ENCODE measurements at regions not wholly inside any gene's neighbourhood (a gene's known extent, or its start where the extent isn't known, plus 50 kb on each side); places are given as distances from the start of the nearest gene placed in this dataset.

GRCh38 chr3:74027121-74027520 lies 402.4 kb upstream of the PDZRN3 start:
- Mint-ChIP-seq H3K36me3 (ENCODE audit: unreplicated experiment) (peaks cover 4% of the 10 kb centered on the region), H3K4me1 (ENCODE audit: low read depth, unreplicated experiment) (no peaks in the 10 kb centered on the region), H3K4me3 (ENCODE audit: unreplicated experiment) (no peak overlapping the region), H3K27ac (ENCODE audit: unreplicated experiment) (no peak overlapping the region), H3K27me3 (ENCODE audit: unreplicated experiment) (no peaks in the 10 kb centered on the region), H3K9me3 (ENCODE audit: unreplicated experiment) (no peaks in the 10 kb centered on the region)
- TF ChIP-seq CTCF (IDR thresholded peaks at IDR 0.05; ENCODE audit: partially characterized antibody, unreplicated experiment), result no peak
- no peak for DNase-seq

GRCh38 chr3:74023395-74023794 lies 398.7 kb upstream of the PDZRN3 start:
- Mint-ChIP-seq H3K4me1 (ENCODE audit: low read depth, unreplicated experiment) (no peaks in the 10 kb centered on the region), H3K27ac (ENCODE audit: unreplicated experiment) (no peak overlapping the region), H3K36me3 (ENCODE audit: unreplicated experiment) (peaks cover 4% of the 10 kb centered on the region), H3K9me3 (ENCODE audit: unreplicated experiment) (no peaks in the 10 kb centered on the region), H3K4me3 (ENCODE audit: unreplicated experiment) (no peak overlapping the region), H3K27me3 (ENCODE audit: unreplicated experiment) (no peaks in the 10 kb centered on the region)
- TF ChIP-seq CTCF (IDR thresholded peaks at IDR 0.05; ENCODE audit: partially characterized antibody, unreplicated experiment), result no peak
- DNase-seq, result no peak

- TF ChIP-seq CTCF (IDR thresholded peaks at IDR 0.05; ENCODE audit: partially characterized antibody, unreplicated experiment), result no peak
- Mint-ChIP-seq H3K4me1 (ENCODE audit: low read depth, unreplicated experiment) (no peaks in the 10 kb centered on the region), H3K27ac (ENCODE audit: unreplicated experiment) (no peak overlapping the region)
These were observed 396.7 kb upstream of the PDZRN3 start for GRCh38 chr3:74021449-74021848.

GRCh38 chr3:74009961-74010844 lies 385.5 kb upstream of the PDZRN3 start:
- no peaks in the 10 kb centered on the region for H3K36me3 Mint-ChIP-seq (ENCODE audit: unreplicated experiment)
- H3K27me3 Mint-ChIP-seq (ENCODE audit: unreplicated experiment), result no peaks in the 10 kb centered on the region
- H3K4me3 Mint-ChIP-seq (ENCODE audit: unreplicated experiment), result no peak overlapping the region
- no peaks in the 10 kb centered on the region for H3K9me3 Mint-ChIP-seq (ENCODE audit: unreplicated experiment)
- no peak for DNase-seq
- no peak for TF ChIP-seq CTCF (IDR thresholded peaks at IDR 0.05; ENCODE audit: partially characterized antibody, unreplicated experiment)
- H3K27ac Mint-ChIP-seq (ENCODE audit: unreplicated experiment), result no peak overlapping the region
- H3K4me1 Mint-ChIP-seq (ENCODE audit: low read depth, unreplicated experiment), result no peaks in the 10 kb centered on the region

More at GRCh38 chr3:74021449-74021848, 396.7 kb upstream of the PDZRN3 start:
- Mint-ChIP-seq H3K27me3 (ENCODE audit: unreplicated experiment) (no peaks in the 10 kb centered on the region), H3K4me3 (ENCODE audit: unreplicated experiment) (no peak overlapping the region), H3K9me3 (ENCODE audit: unreplicated experiment) (no peaks in the 10 kb centered on the region), H3K36me3 (ENCODE audit: unreplicated experiment) (no peaks in the 10 kb centered on the region)
- no peak for DNase-seq

GRCh38 chr3:74004386-74004785 lies 379.6 kb upstream of the PDZRN3 start:
- Mint-ChIP-seq H3K36me3 (ENCODE audit: unreplicated experiment) (no peaks in the 10 kb centered on the region), H3K27ac (ENCODE audit: unreplicated experiment) (no peak overlapping the region), H3K4me1 (ENCODE audit: low read depth, unreplicated experiment) (no peaks in the 10 kb centered on the region), H3K9me3 (ENCODE audit: unreplicated experiment) (no peaks in the 10 kb centered on the region), H3K27me3 (ENCODE audit: unreplicated experiment) (peaks cover 4% of the 10 kb centered on the region), H3K4me3 (ENCODE audit: unreplicated experiment) (no peak overlapping the region)
- no peak for DNase-seq
- TF ChIP-seq CTCF (IDR thresholded peaks at IDR 0.05; ENCODE audit: partially characterized antibody, unreplicated experiment), result no peak
